ENCODE measurements at regions not wholly inside any gene's neighbourhood (a gene's known extent, or its start where the extent isn't known, plus 50 kb on each side); places are given as distances from the start of the nearest gene placed in this dataset.

DNA sequence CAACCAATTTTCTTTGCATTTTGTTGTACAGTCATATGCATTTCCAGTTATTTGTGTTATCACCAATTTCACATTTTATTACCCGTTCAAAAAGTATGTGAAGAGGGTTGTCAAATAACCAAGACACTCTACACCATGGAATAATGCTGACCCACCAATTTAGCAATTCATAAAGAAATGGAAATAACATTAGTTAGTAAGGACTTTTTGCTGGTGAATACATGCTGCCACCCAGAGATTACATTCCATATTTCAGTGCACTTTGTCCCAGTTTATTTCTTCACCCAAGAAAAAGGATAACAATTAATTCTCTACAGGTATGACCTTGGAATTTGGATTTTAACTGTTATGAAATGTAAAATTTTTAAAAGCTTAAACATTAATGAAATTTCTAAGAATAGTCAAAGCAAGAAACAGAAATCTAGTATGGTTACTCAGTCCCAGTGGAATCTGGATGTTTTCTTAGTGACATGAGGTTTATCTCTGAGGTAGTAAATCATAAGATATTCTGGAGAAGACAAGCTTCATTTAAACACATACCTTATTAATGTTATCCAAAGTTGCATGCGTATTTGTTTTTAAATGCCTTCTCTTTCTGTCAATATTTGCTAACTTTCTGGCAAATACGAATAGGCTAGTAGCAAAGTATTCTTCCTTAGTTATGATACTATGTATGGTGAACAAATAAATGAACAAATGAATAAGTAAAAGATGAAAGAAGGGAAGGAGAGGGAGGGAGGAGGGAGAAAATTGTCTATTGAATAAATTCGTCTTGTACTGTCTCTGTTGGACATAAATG is 100.6 kb downstream of the CETN3 start:
- Mint-ChIP-seq H3K27ac (ENCODE audit: unreplicated experiment) (no peak overlapping the region), H3K9me3 (ENCODE audit: unreplicated experiment) (no peaks in the 10 kb centered on the region), H3K4me3 (ENCODE audit: unreplicated experiment) (no peak overlapping the region), H3K36me3 (ENCODE audit: unreplicated experiment) (no peaks in the 10 kb centered on the region), H3K27me3 (ENCODE audit: unreplicated experiment) (no peaks in the 10 kb centered on the region), H3K4me1 (ENCODE audit: unreplicated experiment) (no peaks in the 10 kb centered on the region)
- TF ChIP-seq CTCF (IDR thresholded peaks at IDR 0.05): peak; percentile 22
- DNase-seq (ENCODE audit: extremely low spot score, unreplicated experiment): no peak

GRCh38 chr5:90307782-90308181 is 101.8 kb downstream of the CETN3 start:
- H3K27ac Mint-ChIP-seq (ENCODE audit: unreplicated experiment): no peak overlapping the region
- no peak overlapping the region for H3K4me3 Mint-ChIP-seq (ENCODE audit: unreplicated experiment)
- DNase-seq (ENCODE audit: extremely low spot score, unreplicated experiment): no peak
- no peaks in the 10 kb centered on the region for H3K9me3 Mint-ChIP-seq (ENCODE audit: unreplicated experiment)
- H3K27me3 Mint-ChIP-seq (ENCODE audit: unreplicated experiment): peaks cover 4% of the 10 kb centered on the region
- no peaks in the 10 kb centered on the region for H3K36me3 Mint-ChIP-seq (ENCODE audit: unreplicated experiment)
- TF ChIP-seq CTCF (IDR thresholded peaks at IDR 0.05): no peak
- no peaks in the 10 kb centered on the region for H3K4me1 Mint-ChIP-seq (ENCODE audit: unreplicated experiment)

- Mint-ChIP-seq H3K27me3 (ENCODE audit: unreplicated experiment) (peaks cover 4% of the 10 kb centered on the region), H3K4me3 (ENCODE audit: unreplicated experiment) (no peak overlapping the region), H3K27ac (ENCODE audit: unreplicated experiment) (no peak overlapping the region), H3K9me3 (ENCODE audit: unreplicated experiment) (no peaks in the 10 kb centered on the region), H3K4me1 (ENCODE audit: unreplicated experiment) (no peaks in the 10 kb centered on the region), H3K36me3 (ENCODE audit: unreplicated experiment) (no peaks in the 10 kb centered on the region)
- DNase-seq (ENCODE audit: extremely low spot score, unreplicated experiment): no peak
- no peak for TF ChIP-seq CTCF (IDR thresholded peaks at IDR 0.05)
Observed at GRCh38 chr5:90307322-90307721, 102.2 kb downstream of the CETN3 start.

DNA sequence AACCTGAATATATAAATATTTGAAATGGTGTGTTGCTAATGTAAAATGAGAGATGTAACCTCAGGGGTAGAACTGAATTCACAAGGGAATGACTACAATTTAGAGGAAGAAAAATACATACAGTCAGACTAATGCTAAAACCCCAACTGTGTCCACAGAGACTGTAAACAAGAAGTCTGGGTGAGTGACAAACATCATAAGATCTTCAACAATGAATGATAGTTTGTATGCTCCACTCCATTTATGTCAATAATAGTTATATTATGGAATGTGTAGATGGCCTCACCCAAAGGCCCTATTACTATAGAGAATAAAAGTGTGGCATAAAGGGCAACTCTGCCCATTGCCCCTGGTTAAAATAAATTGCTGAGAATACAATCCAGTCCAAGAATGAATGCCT is 102.9 kb downstream of the CETN3 start:
- Mint-ChIP-seq H3K27me3 (ENCODE audit: unreplicated experiment) (peaks cover 4% of the 10 kb centered on the region), H3K27ac (ENCODE audit: unreplicated experiment) (no peak overlapping the region), H3K4me3 (ENCODE audit: unreplicated experiment) (no peak overlapping the region), H3K9me3 (ENCODE audit: unreplicated experiment) (no peaks in the 10 kb centered on the region), H3K36me3 (ENCODE audit: unreplicated experiment) (no peaks in the 10 kb centered on the region), H3K4me1 (ENCODE audit: unreplicated experiment) (no peaks in the 10 kb centered on the region)
- DNase-seq (ENCODE audit: extremely low spot score, unreplicated experiment): no peak
- TF ChIP-seq CTCF (IDR thresholded peaks at IDR 0.05): no peak

- no peak for DNase-seq (ENCODE audit: extremely low spot score, unreplicated experiment)
- no peaks in the 10 kb centered on the region for H3K9me3 Mint-ChIP-seq (ENCODE audit: unreplicated experiment)
- peaks cover 4% of the 10 kb centered on the region for H3K27me3 Mint-ChIP-seq (ENCODE audit: unreplicated experiment)
- no peaks in the 10 kb centered on the region for H3K4me1 Mint-ChIP-seq (ENCODE audit: unreplicated experiment)
- H3K27ac Mint-ChIP-seq (ENCODE audit: unreplicated experiment): no peak overlapping the region
- TF ChIP-seq CTCF (IDR thresholded peaks at IDR 0.05): no peak
- H3K4me3 Mint-ChIP-seq (ENCODE audit: unreplicated experiment): no peak overlapping the region
- no peaks in the 10 kb centered on the region for H3K36me3 Mint-ChIP-seq (ENCODE audit: unreplicated experiment)
Observed at GRCh38 chr5:90305041-90305720, 104.4 kb downstream of the CETN3 start.
